ENCODE measurements at regions not wholly inside any gene's neighbourhood (a gene's known extent, or its start where the extent isn't known, plus 50 kb on each side); places are given as distances from the start of the nearest gene placed in this dataset.

- Histone ChIP-seq H2AFZ (replicated peaks) (no peak overlapping the region), H3K27ac (no peak overlapping the region), H3K9ac (no peak overlapping the region), H3K4me3 (no peak overlapping the region), H3K4me1 (no peaks in the 10 kb centered on the region), H3K36me3 (no peaks in the 10 kb centered on the region), H3K9me3 (ENCODE audit: low read depth) (no peaks in the 10 kb centered on the region), H4K20me1 (ENCODE audit: low read depth) (no peaks in the 10 kb centered on the region), H3K27me3 (no peaks in the 10 kb centered on the region), H3K4me2 (no peak overlapping the region), H3K79me2 (ENCODE audit: low read depth) (no peaks in the 10 kb centered on the region), H3F3A (ENCODE audit: low read depth) (peaks cover 6% of the 10 kb centered on the region)
- no peaks in the 10 kb centered on the region for H3K36me3 Mint-ChIP-seq
- H3K27ac Mint-ChIP-seq: no peak overlapping the region
- H3K4me3 Mint-ChIP-seq: no peak overlapping the region
- H3K27me3 Mint-ChIP-seq (ENCODE audit: insufficient read depth, low read depth): peaks cover 3% of the 10 kb centered on the region
- peaks cover 15% of the 10 kb centered on the region for H3K4me1 Mint-ChIP-seq
- TF ChIP-seq EZH2phosphoT487 (IDR thresholded peaks at IDR 0.05): no peak
- TF ChIP-seq EZH2 (IDR thresholded peaks at IDR 0.05): no peak
- TF ChIP-seq CTCF (IDR thresholded peaks at IDR 0.05): no peak
- no peak for DNase-seq (ENCODE audit: low spot score)
- peaks cover 2% of the 10 kb centered on the region for H3K9me3 Mint-ChIP-seq
Measured at GRCh38 chr2:7598402-7598801, 681.2 kb downstream of the RNF144A start.

GRCh38 chr2:7599462-7600258 is 682.4 kb downstream of the RNF144A start:
- Mint-ChIP-seq H3K27ac (no peak overlapping the region), H3K27me3 (ENCODE audit: insufficient read depth, low read depth) (peaks cover 3% of the 10 kb centered on the region), H3K4me1 (peaks cover 10% of the 10 kb centered on the region), H3K9me3 (peaks cover 2% of the 10 kb centered on the region), H3K4me3 (no peak overlapping the region), H3K36me3 (no peaks in the 10 kb centered on the region)
- no peak overlapping the region for H3K9ac ChIP-seq
- H3K27me3 ChIP-seq: no peaks in the 10 kb centered on the region
- no peaks in the 10 kb centered on the region for H3K79me2 ChIP-seq (ENCODE audit: low read depth)
- H3F3A ChIP-seq (ENCODE audit: low read depth): no peaks in the 10 kb centered on the region
- DNase-seq (ENCODE audit: low spot score): no peak
- no peaks in the 10 kb centered on the region for H3K36me3 ChIP-seq
- H3K9me3 ChIP-seq (ENCODE audit: low read depth): no peaks in the 10 kb centered on the region
- H3K27ac ChIP-seq: no peak overlapping the region
- no peaks in the 10 kb centered on the region for H4K20me1 ChIP-seq (ENCODE audit: low read depth)
- H3K4me1 ChIP-seq: no peaks in the 10 kb centered on the region
- no peak for TF ChIP-seq CTCF (IDR thresholded peaks at IDR 0.05)
- no peak for TF ChIP-seq EZH2 (IDR thresholded peaks at IDR 0.05)
- no peak for TF ChIP-seq EZH2phosphoT487 (IDR thresholded peaks at IDR 0.05)
- H3K4me2 ChIP-seq: no peak overlapping the region
- no peak overlapping the region for H2AFZ ChIP-seq (replicated peaks)
- H3K4me3 ChIP-seq: no peak overlapping the region

GRCh38 chr2:7601990-7602389 is 684.8 kb downstream of the RNF144A start:
- Histone ChIP-seq H3F3A (ENCODE audit: low read depth) (no peaks in the 10 kb centered on the region), H3K36me3 (no peaks in the 10 kb centered on the region), H3K27ac (no peak overlapping the region), H3K79me2 (ENCODE audit: low read depth) (no peaks in the 10 kb centered on the region), H3K9ac (no peak overlapping the region), H4K20me1 (ENCODE audit: low read depth) (no peaks in the 10 kb centered on the region), H3K9me3 (ENCODE audit: low read depth) (no peaks in the 10 kb centered on the region), H3K27me3 (no peaks in the 10 kb centered on the region), H3K4me1 (peaks cover under 1% of the 10 kb centered on the region), H2AFZ (replicated peaks) (no peak overlapping the region), H3K4me3 (no peak overlapping the region), H3K4me2 (no peak overlapping the region)
- Mint-ChIP-seq H3K27me3 (ENCODE audit: insufficient read depth, low read depth) (peaks cover 3% of the 10 kb centered on the region), H3K4me3 (no peak overlapping the region), H3K27ac (no peak overlapping the region), H3K9me3 (peaks cover 2% of the 10 kb centered on the region), H3K36me3 (no peaks in the 10 kb centered on the region), H3K4me1 (peaks cover 3% of the 10 kb centered on the region)
- no peak for TF ChIP-seq CTCF (IDR thresholded peaks at IDR 0.05)
- no peak for TF ChIP-seq EZH2phosphoT487 (IDR thresholded peaks at IDR 0.05)
- TF ChIP-seq EZH2 (IDR thresholded peaks at IDR 0.05): no peak
- DNase-seq (ENCODE audit: low spot score): no peak
